Stimulated activated naive B cell treated with anti-CD40 and anti-IgM and Interleukin-4, amounts not matched to agents 10 μg/mL and 1 μg/mL and 100 μg/mL, for 72 hours (primary cell): ENCODE measurements at regions not wholly inside any gene's neighbourhood (a gene's known extent, or its start where the extent isn't known, plus 50 kb on each side); places are given as distances from the start of the nearest gene placed in this dataset.

Source experiments
- ATAC-seq, 2 donors: fragments of 150-1000 bp; cut with Tn5 transposase; replicated peaks; 2 replicates each; pipeline ENCODE4 v1.10.0; 2021; ENCODE audit warnings: moderate library complexity in 1 of 2
- DNase-seq: peaks from one replicate; pipeline ENCODE4 v3.0.0; 2021
- H3K27ac Mint-ChIP-seq: one replicate; pipeline ENCODE4 v1.8.0; 2022; ENCODE audit warnings: mild to moderate bottlenecking, mixed read lengths
- H3K27me3 Mint-ChIP-seq, 2 donors: one replicate each; pipeline ENCODE4 v1.8.0; 2022; ENCODE audit warnings: mixed read lengths in 2 of 2
- H3K36me3 Mint-ChIP-seq, 2 donors: one replicate each; pipeline ENCODE4 v1.8.0; 2022; ENCODE audit warnings: mixed read lengths in 2 of 2, mild to moderate bottlenecking in 1 of 2
- H3K4me1 Mint-ChIP-seq, 2 donors: one replicate each; pipeline ENCODE4 v1.8.0; 2022; ENCODE audit warnings: mixed read lengths in 2 of 2, mild to moderate bottlenecking in 1 of 2
- H3K4me3 Mint-ChIP-seq, 2 donors: one replicate each; pipeline ENCODE4 v1.8.0; 2022; ENCODE audit warnings: mild to moderate bottlenecking in 2 of 2, mixed read lengths in 2 of 2, moderate library complexity in 1 of 2
- H3K9me3 Mint-ChIP-seq, 2 donors: one replicate each; pipeline ENCODE4 v1.8.0; 2022; ENCODE audit warnings: mixed read lengths in 2 of 2, mild to moderate bottlenecking in 1 of 2

DNA sequence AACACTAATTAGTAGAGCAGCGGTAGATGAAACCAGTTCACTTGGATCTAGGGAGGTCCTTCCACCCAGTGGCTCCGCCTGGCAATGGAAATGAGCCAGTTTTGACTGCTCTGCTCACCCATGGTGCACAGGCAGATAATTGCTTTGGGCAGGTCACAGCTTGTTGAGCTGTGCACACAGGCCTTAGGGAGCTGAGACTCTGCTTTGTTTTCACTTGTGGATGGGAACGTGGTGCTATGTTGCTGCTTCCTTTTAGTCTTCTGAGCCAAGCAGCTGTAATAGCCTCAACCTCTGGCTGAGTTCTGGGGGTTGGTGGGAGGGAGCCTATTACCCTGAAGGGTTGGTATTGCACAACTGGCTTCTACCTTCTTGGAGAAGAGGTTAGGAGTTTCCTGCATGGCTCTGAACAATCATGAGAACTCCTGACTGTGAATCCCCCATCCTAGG lies 262.3 kb upstream of the MTNR1B start:
- H3K4me1 Mint-ChIP-seq, result no peaks in the 10 kb centered on the region
- no peak overlapping the region for H3K4me3 Mint-ChIP-seq
- H3K9me3 Mint-ChIP-seq, result peaks cover 5 to 14% of the 10 kb centered on the region in 2 donors
- ATAC-seq, result no peak
- no peak for DNase-seq
- no peaks in the 10 kb centered on the region for H3K27me3 Mint-ChIP-seq
- no peaks in the 10 kb centered on the region for H3K36me3 Mint-ChIP-seq
- no peak overlapping the region for H3K27ac Mint-ChIP-seq

DNA sequence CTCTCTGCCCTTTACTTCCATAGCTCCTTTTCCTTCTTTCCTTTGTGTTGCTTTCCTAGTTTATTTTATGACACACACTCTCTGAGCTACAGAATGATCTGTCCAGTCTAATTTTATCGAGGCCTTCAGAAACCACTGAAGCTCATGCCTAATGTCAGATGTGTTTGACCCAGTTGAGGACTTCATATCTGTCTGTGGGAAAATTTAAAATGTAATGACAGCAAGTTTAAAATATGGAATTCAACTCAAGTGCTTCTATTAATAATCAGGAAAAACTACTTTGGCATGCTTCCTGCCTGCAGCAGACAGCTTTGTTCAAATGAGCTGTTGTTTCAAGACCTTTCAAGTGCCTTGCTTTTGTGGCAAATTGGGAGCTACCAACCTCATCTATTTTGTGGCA lies 261.8 kb upstream of the MTNR1B start:
- H3K9me3 Mint-ChIP-seq, result peaks cover 5 to 14% of the 10 kb centered on the region in 2 donors
- H3K4me1 Mint-ChIP-seq, result no peaks in the 10 kb centered on the region
- H3K36me3 Mint-ChIP-seq, result no peaks in the 10 kb centered on the region
- no peak overlapping the region for H3K4me3 Mint-ChIP-seq
- no peaks in the 10 kb centered on the region for H3K27me3 Mint-ChIP-seq
- no peak for ATAC-seq
- no peak for DNase-seq
- H3K27ac Mint-ChIP-seq, result no peak overlapping the region

DNA sequence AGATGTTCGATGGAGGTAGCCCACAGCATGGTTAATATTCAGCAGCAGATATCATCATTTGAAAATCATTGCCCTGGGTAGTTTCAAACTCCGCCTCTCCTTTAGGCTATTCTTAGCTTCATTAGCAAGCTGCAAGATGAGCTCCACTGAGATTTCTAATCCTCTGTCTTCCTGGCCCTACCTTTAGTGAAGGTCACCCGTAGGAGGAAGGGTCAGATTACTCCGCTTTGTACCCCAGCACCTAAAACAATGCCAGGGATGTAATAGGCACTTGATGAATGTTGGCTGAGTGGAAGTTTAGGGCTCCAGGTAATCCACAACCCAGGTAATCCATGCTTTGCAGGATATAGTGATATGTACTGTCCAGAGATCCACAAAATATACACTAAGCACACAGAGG lies 260.1 kb upstream of the MTNR1B start:
- no peaks in the 10 kb centered on the region for H3K27me3 Mint-ChIP-seq
- no peaks in the 10 kb centered on the region for H3K36me3 Mint-ChIP-seq
- no peak for DNase-seq
- H3K9me3 Mint-ChIP-seq, result peaks cover 5 to 14% of the 10 kb centered on the region in 2 donors
- H3K4me1 Mint-ChIP-seq, result no peaks in the 10 kb centered on the region
- ATAC-seq, result no peak
- no peak overlapping the region for H3K4me3 Mint-ChIP-seq
- H3K27ac Mint-ChIP-seq, result no peak overlapping the region

DNA sequence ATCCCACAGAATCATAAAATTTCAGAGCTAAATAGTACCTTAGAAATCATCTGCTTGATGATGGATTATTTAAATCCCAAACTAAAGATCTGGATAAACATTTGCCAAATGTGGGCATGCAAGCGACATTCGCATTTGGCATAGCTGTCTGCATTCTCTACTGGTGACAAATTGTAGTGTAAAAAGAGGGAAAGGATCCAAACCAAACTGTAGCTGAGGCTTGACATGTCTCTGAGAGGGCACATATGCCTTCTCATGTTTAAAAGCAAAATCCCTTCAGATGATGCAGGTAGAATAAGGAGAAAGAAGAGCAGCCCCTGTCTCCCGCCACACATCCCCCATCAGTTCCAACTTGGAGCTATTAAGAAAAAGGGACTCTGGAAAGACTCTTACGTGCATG lies 257.5 kb upstream of the MTNR1B start:
- no peaks in the 10 kb centered on the region for H3K4me1 Mint-ChIP-seq
- H3K4me3 Mint-ChIP-seq, result no peak overlapping the region
- no peaks in the 10 kb centered on the region for H3K9me3 Mint-ChIP-seq
- H3K27ac Mint-ChIP-seq, result no peak overlapping the region
- no peak for ATAC-seq
- no peak for DNase-seq
- no peaks in the 10 kb centered on the region for H3K36me3 Mint-ChIP-seq
- H3K27me3 Mint-ChIP-seq, result no peaks in the 10 kb centered on the region

DNA sequence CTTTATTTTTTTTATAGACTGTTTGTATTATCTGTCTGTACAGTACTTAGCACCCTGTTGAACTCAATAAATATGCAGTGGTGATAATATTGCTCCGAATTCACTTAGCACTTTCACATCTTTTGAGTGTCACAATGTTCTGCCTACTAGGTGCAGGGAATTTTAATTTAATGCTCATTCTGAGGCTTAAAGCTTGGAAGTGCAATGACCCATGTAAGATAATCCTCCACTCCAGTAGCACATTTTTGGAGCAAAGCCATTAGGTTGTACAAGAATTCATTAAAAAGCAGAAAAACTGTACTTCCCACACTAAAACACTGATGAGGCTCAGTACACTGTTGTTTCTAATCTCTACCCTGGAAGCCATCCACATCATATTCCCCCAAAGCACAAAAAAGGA lies 255.3 kb upstream of the MTNR1B start:
- Mint-ChIP-seq H3K4me3 (no peak overlapping the region), H3K27ac (no peak overlapping the region), H3K4me1 (peaks cover 0 to 1% of the 10 kb centered on the region in 2 donors), H3K9me3 (peaks cover 0 to 2% of the 10 kb centered on the region in 2 donors), H3K27me3 (no peaks in the 10 kb centered on the region), H3K36me3 (no peaks in the 10 kb centered on the region)
- DNase-seq (no peak), ATAC-seq (no peak)

DNA sequence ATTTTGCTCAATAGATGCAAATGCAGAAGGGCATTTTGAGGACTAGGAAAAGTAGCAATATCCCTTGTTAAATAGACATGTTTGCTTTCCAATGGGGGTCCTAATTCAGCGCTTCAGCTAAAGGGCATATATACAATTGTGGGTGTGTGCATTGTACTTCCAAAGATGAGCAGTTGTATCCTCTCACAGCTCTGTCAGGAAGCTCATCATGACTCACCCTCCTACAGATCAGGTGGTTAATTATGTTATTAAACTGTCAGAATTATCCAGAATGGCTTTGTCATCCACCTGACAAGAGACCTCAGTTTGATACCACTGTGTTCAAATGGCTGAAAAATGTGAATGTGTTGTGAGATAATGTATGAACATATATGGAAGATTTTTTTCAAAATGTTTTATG lies 252.2 kb upstream of the MTNR1B start:
- H3K27ac Mint-ChIP-seq, result no peak overlapping the region
- H3K9me3 Mint-ChIP-seq, result peaks cover 0 to 4% of the 10 kb centered on the region in 2 donors
- no peak overlapping the region for H3K4me3 Mint-ChIP-seq
- no peak for DNase-seq
- H3K4me1 Mint-ChIP-seq, result peaks cover 0 to 1% of the 10 kb centered on the region in 2 donors
- ATAC-seq, result no peak
- H3K36me3 Mint-ChIP-seq, result no peaks in the 10 kb centered on the region
- H3K27me3 Mint-ChIP-seq, result no peaks in the 10 kb centered on the region

DNA sequence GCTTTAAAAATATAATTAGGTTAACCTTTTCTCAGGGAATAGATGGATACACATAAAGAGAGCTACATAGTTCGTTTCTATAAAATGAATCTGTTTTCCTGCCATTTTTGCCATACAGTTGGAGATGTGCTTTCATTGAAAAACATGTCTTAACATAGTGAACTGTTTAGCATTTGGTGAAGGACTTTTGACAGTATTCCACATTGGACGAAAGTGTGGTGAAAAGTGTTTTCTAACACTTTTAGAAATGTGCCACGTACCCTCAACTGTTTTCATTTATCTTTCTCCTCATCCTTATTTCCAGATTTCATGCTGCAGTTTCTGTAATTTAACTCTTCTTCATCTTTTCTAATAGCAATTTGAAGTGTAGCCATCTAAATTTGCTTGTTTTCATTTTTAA lies 249.1 kb upstream of the MTNR1B start:
- DNase-seq (no peak), ATAC-seq (no peak)
- no peaks in the 10 kb centered on the region for H3K36me3 Mint-ChIP-seq
- no peaks in the 10 kb centered on the region for H3K27me3 Mint-ChIP-seq
- H3K9me3 Mint-ChIP-seq, result peaks cover 7 to 12% of the 10 kb centered on the region in 2 donors
- H3K4me1 Mint-ChIP-seq, result peaks cover 0 to 1% of the 10 kb centered on the region in 2 donors
- H3K4me3 Mint-ChIP-seq, result no peak overlapping the region
- H3K27ac Mint-ChIP-seq, result no peak overlapping the region

DNA sequence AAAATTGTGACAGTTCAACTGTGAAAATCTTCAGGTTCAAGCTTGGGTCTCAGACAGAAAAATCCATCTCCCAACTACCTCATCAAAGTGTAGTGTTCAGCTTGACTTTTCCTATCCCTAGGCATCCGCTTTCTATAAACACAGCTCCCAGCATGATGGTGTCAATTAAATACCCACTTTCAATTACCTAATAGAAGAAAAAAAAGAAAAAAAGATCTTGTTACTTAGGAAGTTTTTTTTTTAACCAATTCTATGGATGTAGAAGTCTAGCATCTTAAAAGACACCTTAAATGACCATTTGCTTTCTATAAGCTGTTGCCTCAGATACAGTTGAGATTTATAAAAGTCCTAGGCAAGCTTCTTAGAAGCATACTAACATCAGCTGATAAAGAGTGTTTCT lies 244.1 kb upstream of the MTNR1B start:
- H3K27ac Mint-ChIP-seq, result no peak overlapping the region
- ATAC-seq (no peak), DNase-seq (no peak)
- H3K4me1 Mint-ChIP-seq, result no peaks in the 10 kb centered on the region
- H3K4me3 Mint-ChIP-seq, result no peak overlapping the region
- no peaks in the 10 kb centered on the region for H3K36me3 Mint-ChIP-seq
- peaks cover 7 to 10% of the 10 kb centered on the region in 2 donors for H3K9me3 Mint-ChIP-seq
- no peaks in the 10 kb centered on the region for H3K27me3 Mint-ChIP-seq

DNA sequence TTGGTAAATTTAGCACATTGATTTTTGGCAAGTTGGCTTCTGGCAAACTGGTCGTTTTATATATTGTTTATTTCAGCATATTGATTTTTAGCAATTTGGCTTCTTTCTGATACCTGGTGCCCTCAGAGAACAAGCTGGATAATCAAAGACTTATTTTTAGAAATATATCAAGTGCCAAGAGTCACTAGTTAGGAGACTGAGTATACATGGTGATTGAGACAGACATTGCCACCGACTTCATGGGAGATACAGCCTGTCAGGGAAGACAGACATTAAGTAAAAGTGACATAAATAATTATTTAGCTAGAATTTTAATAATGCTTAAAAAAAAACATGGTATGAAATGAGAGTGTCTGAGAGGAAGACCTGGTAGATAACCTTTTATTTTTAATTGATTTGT lies 242.3 kb upstream of the MTNR1B start:
- H3K9me3 Mint-ChIP-seq, result peaks cover 7 to 8% of the 10 kb centered on the region in 2 donors
- no peaks in the 10 kb centered on the region for H3K4me1 Mint-ChIP-seq
- H3K36me3 Mint-ChIP-seq, result no peaks in the 10 kb centered on the region
- H3K4me3 Mint-ChIP-seq, result no peak overlapping the region
- no peak overlapping the region for H3K27ac Mint-ChIP-seq
- no peaks in the 10 kb centered on the region for H3K27me3 Mint-ChIP-seq
- DNase-seq (no peak), ATAC-seq (no peak)

DNA sequence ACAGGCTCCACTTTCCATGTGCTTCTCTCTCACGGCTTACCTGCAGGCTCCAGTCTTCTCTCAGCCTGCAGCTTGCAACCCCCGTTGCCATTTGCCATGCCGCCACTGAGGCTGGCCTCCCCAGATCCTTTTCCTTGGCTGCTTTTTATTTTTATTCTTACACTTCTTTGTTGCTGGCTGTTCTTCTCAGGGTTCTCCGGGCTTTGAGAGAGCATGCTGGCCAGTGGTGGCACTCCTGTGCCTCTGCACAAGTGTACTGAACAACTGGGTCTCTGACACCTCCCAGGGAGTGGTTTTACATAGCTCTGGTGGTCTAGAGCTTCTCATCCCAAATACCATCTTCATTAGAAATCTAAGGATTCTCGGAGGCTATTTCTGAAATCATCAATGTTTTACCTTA lies 241.7 kb upstream of the MTNR1B start:
- ATAC-seq (no peak), DNase-seq (no peak)
- Mint-ChIP-seq H3K9me3 (peaks cover 6 to 7% of the 10 kb centered on the region in 2 donors), H3K27ac (no peak overlapping the region), H3K27me3 (no peaks in the 10 kb centered on the region), H3K36me3 (no peaks in the 10 kb centered on the region), H3K4me3 (no peak overlapping the region), H3K4me1 (no peaks in the 10 kb centered on the region)

DNA sequence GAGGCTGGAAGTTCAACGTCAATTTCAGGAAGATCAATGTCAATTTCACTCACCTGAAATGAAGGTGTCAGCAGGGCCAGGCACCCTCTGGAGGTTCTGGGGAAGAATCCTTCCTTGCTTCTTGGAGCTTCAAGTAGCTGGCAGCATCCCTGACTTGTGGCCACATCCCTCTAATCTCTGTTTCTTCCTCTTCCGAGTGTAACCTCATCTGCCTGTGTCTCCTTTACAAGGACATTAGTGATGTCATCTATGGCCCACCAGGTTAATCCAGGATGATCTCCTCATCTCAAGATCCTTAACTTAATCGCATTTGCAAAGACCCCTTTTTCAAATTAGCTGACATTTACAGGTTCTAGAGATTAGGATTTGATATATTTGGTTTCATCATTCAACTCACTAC lies 240.8 kb upstream of the MTNR1B start:
- no peak overlapping the region for H3K27ac Mint-ChIP-seq
- H3K4me3 Mint-ChIP-seq, result no peak overlapping the region
- DNase-seq, result no peak
- H3K9me3 Mint-ChIP-seq, result no peaks in the 10 kb centered on the region
- no peaks in the 10 kb centered on the region for H3K4me1 Mint-ChIP-seq
- H3K36me3 Mint-ChIP-seq, result no peaks in the 10 kb centered on the region
- no peaks in the 10 kb centered on the region for H3K27me3 Mint-ChIP-seq
- ATAC-seq, result no peak

DNA sequence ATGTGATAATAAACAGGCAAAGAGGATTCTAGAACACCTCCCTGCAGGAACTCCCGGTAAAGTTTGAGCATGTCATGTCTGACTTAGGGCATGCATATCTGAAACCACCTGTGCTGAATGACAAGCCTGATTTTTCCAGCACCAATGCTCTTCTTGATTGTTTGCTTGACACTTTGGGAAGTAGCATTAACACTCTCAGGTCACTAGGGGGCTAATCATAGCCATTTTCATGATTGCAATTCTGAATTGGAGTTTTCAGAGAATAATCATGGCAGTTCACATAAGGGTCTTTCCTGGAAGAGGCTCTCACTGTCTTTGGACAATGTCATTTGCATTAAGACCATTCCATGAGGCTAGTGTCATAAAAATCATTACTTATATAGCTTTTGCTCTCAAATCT lies 234.4 kb upstream of the MTNR1B start:
- H3K36me3 Mint-ChIP-seq, result no peaks in the 10 kb centered on the region
- no peak overlapping the region for H3K27ac Mint-ChIP-seq
- H3K27me3 Mint-ChIP-seq, result no peaks in the 10 kb centered on the region
- H3K4me1 Mint-ChIP-seq, result no peaks in the 10 kb centered on the region
- DNase-seq (no peak), ATAC-seq (no peak)
- no peak overlapping the region for H3K4me3 Mint-ChIP-seq
- H3K9me3 Mint-ChIP-seq, result no peaks in the 10 kb centered on the region

DNA sequence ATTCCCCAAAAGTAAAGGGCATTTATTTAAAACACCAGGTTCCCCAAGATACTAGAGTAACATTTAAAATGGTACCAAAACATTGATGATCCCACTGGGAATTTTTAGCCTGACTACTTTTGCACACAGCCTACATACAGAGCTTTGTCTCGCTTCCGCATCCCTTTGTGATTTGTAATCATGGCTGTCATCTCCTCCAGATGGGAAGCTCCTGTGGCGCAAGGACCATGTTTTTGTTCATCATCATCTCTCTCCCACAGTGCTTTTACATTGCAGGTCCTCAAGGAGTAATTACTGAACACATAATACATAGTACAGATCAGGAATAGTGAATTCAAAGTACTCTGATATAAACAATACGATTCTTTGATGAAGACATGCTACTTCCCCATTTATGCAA lies 231.2 kb upstream of the MTNR1B start:
- H3K36me3 Mint-ChIP-seq, result no peaks in the 10 kb centered on the region
- H3K4me1 Mint-ChIP-seq, result no peaks in the 10 kb centered on the region
- H3K4me3 Mint-ChIP-seq, result no peak overlapping the region
- no peak overlapping the region for H3K27ac Mint-ChIP-seq
- no peak for ATAC-seq
- H3K9me3 Mint-ChIP-seq, result no peaks in the 10 kb centered on the region
- no peak for DNase-seq
- no peaks in the 10 kb centered on the region for H3K27me3 Mint-ChIP-seq

DNA sequence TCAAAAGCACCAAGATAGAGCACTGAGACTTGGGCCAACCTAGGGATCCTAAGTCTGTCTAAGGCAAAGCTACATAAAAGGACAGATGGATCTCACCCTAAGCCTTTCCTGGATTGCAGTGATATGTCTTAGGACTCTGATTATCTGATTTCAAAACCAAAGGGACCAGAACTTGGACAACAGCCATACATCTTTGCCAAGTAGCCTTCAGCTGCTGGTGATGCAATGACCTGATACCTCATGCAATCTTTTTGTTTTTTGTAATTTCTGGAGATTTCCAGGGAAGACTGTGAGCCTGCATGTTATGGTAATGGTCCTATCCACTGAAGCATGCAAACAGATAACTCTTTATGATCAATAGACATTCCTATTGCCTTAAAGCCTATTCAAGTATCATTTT lies 230.4 kb upstream of the MTNR1B start:
- Mint-ChIP-seq H3K9me3 (no peaks in the 10 kb centered on the region), H3K27me3 (no peaks in the 10 kb centered on the region), H3K4me3 (no peak overlapping the region), H3K36me3 (no peaks in the 10 kb centered on the region), H3K27ac (no peak overlapping the region), H3K4me1 (no peaks in the 10 kb centered on the region)
- no peak for ATAC-seq
- DNase-seq, result no peak

DNA sequence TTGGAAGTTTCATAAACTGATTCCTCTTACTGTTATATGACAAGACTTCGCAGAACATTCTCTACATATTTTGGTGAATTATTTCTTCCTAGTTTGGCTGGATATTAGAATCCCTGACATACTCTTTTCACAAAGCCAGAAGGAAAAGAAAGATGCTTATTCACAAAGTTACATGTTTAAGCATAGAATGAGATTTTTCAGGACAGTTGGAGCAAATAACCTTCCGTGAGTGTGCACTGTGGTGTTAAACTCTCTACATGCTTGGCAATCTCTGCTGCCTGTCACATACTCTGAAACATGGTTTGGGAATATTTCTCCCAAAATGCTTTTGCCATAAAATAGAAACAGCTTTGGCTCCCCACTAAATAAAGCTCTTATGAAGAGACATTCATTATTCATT lies 230.0 kb upstream of the MTNR1B start:
- Mint-ChIP-seq H3K9me3 (no peaks in the 10 kb centered on the region), H3K27me3 (no peaks in the 10 kb centered on the region), H3K4me3 (no peak overlapping the region), H3K27ac (no peak overlapping the region), H3K36me3 (no peaks in the 10 kb centered on the region), H3K4me1 (no peaks in the 10 kb centered on the region)
- no peak for DNase-seq
- no peak for ATAC-seq

DNA sequence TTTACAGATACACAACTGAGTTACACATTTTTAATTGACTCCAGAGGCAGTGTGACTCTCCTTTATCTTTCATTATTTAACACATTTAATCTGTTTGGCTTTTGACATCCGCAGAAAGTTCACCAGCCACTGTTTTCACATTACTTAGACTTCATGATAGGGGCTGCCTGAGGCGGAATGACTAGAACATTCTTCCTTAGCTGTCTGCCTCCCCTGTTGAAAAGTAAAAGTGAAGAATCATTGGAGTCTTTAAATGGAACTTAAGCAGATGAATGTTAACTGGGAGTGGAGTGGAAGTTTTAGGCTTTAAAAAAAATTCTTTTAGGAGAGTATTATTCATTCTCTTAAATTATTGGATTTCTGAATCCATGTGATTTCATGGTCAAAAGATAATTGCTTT lies 229.2 kb upstream of the MTNR1B start:
- Mint-ChIP-seq H3K27me3 (no peaks in the 10 kb centered on the region), H3K36me3 (no peaks in the 10 kb centered on the region), H3K9me3 (no peaks in the 10 kb centered on the region), H3K27ac (no peak overlapping the region), H3K4me3 (no peak overlapping the region), H3K4me1 (no peaks in the 10 kb centered on the region)
- DNase-seq (no peak), ATAC-seq (no peak)
